Vagina (tissue), 2 donors: ENCODE measurements at regions not wholly inside any gene's neighbourhood (a gene's known extent, or its start where the extent isn't known, plus 50 kb on each side); places are given as distances from the start of the nearest gene placed in this dataset.

Source experiments
- CTCF ChIP-seq, 3 experiments: fragments of 450-650 bp in 2 of 3; fragments of 200-600 bp in 1 of 3; sonication (generic) in 1 of 3; IDR thresholded peaks; one replicate each; pipeline ENCODE4 v1.5.1; 2017 to 2019; ENCODE audit warnings: antibody characterized with exemption in 3 of 3, mild to moderate bottlenecking in 2 of 3, moderate library complexity in 2 of 3
- POLR2AphosphoS5 ChIP-seq, 2 donors: sonication (generic); formaldehyde crosslinking; IDR thresholded peaks; one replicate each; pipeline ENCODE4 v1.9.0; 2017; ENCODE audit warnings: antibody characterized with exemption in 2 of 2, mild to moderate bottlenecking in 2 of 2, low read depth in 1 of 2; ENCODE audit not compliant: insufficient read depth in 1 of 2

GRCh38 chr11:69906453-69906907 lies 87.3 kb upstream of the FGF3 start:
- no peak for TF ChIP-seq POLR2AphosphoS5 (IDR thresholded peaks at IDR 0.05; ENCODE audit: insufficient read depth in 1 of 2, low read depth in 1 of 2)
- no peak for TF ChIP-seq CTCF (IDR thresholded peaks at IDR 0.05)
